OCI-M1 (cell line): ENCODE measurements at regions not wholly inside any gene's neighbourhood (a gene's known extent, or its start where the extent isn't known, plus 50 kb on each side); places are given as distances from the start of the nearest gene placed in this dataset.

Experiments used
- DNase-seq: peaks from one replicate; lab custom pipeline; 2025; lab: John Stamatoyannopoulos, UW

DNA sequence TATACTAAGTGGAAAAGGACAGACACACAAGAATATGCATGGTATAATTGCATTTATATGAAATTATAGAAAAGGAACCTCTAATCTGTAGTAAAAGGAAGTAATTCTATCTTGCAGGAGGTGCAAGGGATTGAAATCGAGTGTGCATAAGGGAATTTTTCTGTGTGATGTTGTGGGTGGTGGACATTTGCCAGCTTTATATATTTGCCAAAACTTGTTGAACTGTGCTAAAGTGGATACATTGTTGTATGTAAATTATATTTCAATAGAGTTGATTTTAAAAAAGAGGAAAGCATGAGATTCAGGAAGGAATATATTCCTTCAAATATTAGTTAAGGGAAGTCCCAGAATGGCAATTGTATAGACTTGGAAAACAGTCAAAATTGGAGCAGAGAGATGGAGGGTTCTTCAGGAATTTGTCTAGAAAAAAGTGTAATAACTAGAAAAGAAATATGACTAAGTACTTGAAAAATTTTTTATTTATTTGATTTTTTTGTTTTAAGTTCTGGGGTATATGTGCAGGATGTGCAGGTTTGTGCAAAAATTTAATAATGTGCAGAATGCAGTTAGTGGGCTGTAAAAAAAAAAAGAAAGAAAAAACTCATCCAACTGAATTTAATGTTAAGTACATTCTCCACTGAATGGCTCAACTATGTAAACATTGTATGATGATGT lies 96.1 kb downstream of the ARL4A start:
- no peak for DNase-seq

DNA sequence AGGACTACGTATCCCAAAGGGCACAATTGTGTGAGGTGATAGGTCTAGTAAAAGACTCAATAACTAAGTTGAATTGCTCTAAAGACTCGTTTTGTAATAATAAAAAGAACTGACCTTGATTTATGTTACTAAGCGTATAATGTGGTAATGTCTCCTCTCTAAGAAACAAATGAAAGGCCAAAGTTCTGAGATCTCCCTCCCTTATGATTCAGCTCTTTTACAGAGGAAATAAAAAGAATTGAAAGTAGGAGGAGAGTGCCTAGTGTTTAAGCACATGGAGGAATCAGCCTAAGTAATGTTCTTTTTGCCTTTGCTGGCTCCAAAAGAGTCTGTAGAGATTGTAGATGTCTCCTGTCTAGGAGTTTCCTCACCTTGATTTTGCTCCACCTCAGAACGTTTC lies 98.0 kb downstream of the ARL4A start:
- DNase-seq: no peak

DNA sequence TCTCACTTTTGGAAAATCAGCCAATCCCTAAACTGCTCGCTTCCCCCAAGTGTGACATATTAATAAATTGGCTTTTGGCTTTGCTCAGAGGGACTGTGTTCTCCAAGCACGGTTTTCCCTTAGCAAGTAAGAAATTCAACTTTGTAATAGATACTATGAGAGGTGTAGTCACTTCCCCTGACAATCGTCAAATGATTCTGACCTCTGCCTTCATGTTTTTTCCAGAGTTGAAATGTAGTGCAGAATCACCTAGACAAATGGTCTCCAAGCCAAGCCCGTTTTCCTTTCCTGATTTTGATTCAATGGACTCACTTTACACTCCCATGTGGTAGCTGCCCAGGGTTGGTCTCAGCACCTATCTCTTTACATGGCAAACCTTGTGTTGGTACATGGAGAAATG lies 99.1 kb downstream of the ARL4A start:
- DNase-seq: no peak

DNA sequence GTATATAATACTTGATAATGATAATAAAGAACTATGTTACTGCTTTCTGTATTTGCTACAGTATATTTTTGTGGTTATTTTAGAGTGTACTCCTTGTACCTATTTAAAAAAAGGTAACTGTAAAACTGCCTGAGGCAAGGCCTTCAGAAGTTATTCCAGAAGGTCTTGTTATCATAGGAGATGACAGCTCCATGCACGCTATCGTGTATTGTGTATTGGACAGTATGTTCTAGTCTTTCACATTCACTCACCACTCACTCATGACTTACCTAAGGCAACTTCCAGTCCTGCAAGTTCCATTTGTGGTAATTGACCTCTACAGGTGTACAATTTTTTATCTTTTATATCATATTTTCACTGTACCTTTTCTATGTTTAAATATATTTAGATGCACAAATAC lies 100.7 kb downstream of the ARL4A start:
- no peak for DNase-seq

DNA sequence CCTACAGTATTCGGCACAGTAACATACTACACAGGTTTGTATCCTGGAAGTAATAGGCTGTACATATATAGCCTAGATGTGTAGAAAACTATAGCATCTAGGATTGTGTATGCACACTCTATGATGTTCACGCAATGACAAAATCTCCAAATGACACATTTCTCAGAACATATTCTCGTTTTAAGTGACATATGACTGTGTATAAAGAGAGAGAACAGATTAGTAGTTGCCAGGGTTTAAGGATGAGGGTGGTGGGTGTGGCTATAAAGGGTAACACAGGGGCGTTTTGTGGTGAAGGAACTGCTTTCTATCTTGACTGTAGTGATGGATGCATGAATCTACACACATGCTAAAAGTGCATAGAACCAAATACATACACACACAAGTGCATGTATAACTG lies 101.2 kb downstream of the ARL4A start:
- DNase-seq: no peak

DNA sequence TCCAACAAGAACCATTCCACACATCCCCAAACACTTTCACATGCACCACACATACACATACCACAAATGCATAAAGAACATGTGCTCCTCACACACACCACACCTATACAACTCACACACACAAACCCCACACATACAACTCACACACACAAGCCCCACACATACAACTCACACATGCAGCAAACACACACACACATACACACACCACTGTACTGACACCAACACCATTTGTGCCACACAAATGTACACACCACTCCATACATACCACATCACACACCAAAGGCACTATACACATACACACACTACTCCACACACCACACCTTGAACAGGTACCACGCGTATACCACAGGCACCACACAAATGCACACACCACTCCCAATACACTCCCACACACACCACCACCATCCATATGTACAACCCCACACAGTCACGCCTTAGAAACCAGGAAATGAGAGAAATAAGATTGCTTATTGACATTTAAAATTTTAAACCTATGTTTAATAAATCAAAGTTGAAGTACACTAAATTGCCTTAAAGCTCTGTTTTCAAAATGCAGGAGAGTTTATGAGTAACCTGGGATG lies 107.4 kb downstream of the ARL4A start:
- no peak for DNase-seq

DNA sequence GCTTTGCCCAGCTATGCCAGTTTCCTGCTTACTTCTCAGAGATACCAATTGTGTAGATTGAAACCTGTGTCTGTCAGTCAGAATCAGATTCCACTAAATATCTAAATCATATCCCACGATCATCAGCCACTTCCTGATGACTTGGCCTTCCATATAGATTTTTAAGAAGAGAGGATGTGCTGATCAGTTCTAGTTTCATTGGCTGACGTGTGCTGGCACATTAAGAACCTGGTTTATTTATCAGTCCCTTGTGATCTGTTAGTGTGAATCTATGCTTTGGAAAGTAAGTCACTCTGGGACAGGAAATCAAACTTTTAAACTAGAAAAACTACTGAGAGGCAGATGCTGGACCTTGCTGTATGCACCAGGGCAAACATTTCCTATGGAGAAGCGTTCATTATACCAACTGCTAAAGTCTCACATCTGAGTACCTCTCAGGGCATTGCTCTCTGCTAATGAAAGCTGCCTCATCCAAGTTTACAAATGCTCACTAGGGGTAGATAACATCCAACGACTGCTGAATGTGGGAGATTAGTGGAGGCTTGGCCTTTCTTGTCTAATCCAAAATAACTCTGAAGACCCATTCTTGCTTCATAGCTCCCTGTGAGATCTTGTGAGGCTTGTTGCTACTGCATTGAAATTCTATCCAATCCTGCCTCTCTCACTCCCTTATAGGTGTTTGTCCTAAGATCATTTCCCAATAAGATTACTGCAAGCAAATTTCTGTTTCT lies 109.1 kb downstream of the ARL4A start:
- peak; percentile 31 for DNase-seq

DNA sequence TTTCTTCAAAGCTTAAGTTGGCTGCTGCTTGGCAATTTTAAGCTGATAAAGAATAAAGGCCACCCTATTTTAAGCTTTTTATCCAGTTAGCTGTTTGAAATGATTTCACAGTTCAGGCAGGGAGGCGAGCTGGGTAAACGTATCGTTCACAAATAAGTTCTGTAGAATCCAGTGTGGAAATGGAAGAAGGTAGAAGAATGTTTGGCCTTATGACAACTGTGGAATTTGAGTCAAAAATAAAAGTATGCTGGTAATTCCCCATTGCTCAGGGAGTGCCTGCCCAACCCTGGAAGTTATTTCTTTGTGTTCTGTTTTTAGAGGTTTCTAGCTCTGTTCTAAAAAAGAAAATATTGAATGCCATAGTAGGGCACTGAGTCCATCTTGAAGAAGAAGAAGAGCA lies 113.1 kb downstream of the ARL4A start:
- DNase-seq: no peak

DNA sequence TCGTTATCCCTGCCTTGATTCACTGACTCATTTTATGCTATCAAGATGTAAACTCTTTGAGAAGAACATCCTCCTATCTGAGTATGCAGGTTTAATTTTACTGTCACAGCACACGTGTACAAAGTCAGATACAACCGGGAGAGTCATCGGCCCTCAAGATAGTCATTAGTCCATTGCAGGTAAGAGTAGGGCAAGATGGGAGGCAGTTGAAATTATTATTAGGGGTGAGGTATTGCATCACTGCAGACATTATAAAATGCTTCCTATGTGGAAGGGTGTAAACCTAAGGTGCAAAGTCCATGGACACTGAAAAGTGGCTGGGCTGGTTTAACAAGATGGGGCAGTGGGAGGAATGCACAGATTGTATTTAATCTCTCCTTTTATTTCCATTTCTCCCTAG lies 113.7 kb downstream of the ARL4A start:
- DNase-seq: no peak

DNA sequence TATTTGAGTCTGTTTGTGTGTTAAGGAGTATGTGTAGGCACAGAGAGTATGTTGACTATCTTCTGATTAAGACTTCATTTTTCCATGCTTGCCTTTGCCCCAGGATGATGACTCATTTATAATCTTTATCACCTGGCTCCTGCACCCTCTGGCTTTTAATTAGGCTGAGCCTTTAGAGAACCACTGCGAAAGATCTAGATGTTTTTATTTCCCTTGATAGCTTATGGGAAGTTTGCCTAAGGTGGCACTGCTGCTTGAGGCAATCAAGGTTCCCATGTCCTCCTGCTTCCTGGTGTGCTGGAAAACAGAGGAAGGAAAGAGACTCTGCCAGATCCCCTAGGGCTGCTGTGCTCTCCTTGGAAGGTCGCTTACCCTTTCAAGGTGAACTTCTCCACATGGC lies 114.6 kb downstream of the ARL4A start:
- no peak for DNase-seq

DNA sequence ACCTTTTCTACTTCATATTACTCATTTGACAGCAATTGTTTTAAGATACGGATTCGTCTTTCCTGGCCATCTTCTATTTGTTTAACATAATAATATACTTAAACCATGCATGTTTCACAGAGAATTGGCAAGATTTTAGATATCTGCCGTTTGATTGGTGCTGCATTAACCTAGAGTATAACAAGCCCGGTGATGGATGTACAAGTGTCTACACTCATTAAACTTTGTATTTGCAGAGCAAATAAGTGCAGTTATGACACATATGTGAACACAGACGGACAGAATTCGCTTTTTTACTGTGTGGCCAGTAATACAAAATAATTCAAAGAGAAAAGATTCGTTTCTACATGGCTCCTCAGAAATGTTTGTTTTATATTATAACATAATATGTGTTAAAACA lies 116.1 kb downstream of the ARL4A start:
- DNase-seq: no peak

DNA sequence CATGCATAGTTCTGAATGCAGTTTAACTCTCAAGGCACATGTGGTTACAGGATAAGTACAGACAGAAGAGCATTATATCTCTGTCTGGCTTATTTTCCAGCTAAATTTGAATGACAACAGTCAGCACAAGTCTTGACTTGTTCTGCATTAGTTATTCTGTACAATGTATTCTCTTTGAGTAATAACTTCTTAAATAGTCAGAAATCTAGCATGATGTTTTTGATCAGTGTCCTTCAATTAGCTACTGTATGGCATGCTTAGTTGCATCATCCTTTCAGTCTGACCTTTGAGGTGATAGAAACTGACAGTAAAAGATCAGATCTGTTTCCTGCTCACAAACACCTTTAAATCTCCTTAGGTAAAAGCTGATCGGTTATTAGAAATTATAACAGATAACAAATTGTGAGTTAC lies 118.1 kb downstream of the ARL4A start:
- no peak for DNase-seq

DNA sequence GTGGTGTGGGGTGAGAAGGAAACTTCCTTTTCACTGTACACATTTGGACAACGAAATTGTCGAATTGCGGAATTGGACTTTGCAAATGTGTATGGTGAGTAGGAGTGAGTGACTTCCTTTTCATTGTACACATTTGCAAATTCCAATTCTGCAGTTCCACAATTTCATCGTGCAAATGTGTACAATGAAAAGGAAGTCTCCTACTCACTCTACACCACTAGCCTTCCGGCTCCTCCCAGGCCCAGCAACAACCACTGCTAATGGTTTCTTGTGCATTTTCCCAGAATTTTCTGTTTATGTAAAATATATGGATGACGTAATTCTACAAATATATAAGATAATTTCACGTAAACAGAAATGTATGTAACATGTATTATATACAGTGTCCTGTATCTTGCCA lies 118.5 kb downstream of the ARL4A start:
- DNase-seq: no peak

DNA sequence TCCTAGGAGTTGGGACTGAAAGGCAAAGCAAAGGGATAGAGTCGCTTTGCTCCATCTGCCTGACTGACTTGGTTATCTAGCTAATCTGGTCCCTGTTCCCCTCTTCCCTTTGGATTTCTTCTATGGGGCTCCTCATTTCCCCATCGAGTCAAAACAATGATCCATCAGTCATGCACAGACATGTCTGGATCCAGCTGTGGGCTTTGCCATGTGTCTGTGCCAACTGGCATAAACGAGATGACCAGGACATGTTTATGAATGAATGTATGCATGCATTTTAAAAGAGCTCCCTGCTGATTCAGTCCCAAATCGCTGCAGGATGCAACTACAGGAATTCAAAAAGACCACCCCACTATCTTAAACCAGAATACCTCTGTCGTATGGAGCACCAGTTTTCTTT lies 122.0 kb downstream of the ARL4A start:
- no peak for DNase-seq

DNA sequence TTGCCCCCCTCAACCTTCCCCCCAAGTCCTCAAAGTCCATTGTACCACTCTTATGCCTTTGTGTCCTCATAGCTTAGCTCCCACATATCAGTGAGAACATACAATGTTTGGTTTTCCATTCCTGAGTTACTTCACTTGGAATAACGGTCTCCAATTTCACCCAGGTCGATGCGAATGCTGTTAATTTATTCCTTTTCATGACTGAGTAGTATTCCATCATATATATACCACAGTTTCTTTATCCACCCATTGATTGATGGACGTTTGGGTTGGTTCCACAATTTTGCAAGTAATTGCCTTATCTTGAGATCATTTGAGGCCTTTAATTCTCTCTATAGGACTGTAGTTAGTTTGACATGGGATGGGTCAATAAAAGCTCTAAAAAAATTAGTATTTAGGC lies 124.7 kb downstream of the ARL4A start:
- no peak for DNase-seq

DNA sequence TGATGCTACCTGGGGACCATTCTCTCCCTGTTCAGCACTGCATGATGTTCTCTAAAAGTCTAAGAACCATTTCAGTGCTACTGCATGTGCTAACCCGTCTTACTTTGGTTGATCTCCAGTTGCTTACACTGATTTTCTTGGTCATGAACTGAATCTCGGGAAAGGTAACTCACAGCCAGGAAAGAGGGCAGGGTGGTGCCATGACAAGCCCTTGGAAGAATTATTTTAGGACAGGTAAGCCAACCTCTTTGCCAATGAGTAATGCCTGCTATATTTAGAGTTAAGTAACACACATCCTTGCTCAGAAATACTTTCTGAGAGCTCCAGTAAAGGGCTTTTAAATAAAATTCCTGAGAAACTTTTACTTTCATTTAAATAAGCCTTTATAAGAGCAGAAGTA lies 126.7 kb downstream of the ARL4A start:
- no peak for DNase-seq

DNA sequence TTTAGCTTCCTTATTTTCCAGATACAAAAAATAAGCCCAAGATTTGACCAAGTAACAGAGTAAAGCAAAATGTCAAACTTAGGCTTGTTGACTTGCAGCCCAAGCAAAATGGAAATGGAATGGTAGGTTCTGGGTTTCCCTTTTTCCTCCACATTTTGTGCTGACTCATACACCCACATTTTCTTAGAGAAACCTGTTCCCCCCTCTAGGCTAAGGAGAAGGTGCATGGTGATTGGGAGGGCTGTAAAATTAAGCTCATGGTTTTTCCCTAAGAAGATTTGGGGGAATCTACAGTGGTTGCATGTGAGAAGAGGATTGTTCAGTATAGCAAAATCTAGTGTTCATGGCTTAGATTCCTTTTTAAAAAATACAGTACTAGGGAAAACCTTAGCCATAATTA lies 127.4 kb downstream of the ARL4A start:
- no peak for DNase-seq

DNA sequence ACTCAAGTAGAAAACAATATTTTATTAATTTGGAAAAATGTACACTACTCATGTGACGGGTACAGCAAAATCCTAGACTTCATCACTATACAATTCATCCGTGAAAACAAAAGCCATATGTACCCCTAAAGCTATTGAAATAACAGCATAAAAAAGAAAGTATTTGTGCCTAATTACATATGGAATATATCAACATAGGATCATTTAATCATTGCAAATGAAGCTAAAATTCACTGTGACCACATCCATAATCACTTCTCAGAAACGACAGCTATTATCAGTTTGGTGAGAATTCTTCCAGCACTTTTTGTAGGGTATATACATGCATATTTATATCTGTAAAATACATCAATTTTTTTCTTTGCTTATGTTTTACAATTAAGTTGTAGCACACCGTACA lies 128.0 kb downstream of the ARL4A start:
- no peak for DNase-seq

DNA sequence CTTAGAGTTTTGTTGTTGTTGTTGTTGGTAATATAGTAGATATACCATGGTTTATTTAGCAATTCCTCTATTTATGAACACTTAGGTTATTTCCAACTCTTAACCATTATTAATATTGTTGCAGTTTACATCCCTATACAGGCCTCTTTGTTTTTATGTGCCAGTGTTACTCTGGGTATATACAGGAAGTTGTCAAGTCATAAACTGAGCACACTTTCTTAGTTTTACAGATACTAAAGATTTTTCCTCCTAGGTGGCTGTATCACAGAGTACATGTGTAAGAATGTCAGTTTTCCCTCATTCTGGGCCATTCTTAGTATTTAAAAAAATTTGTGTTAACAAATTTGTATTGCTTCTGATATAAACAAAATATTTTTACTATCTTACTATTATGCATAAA lies 128.4 kb downstream of the ARL4A start:
- no peak for DNase-seq

DNA sequence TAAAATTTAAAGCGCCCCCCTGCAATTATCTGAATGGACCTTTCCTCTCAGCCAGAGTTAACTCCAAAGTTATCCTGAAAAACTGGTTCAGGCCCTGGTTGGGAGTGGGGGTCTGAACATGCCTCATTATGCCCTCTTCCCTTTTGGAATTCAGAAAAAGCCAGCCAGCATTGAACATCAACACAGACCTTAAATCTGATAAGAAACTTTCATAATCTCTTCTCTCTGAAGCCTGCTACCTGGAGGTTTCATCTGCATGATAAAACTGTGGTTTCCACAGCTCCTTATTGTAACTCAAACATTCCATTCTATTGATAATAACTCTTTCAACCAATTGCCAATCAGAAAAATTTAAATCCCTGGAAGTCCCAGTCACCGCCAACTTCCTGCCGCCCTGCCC lies 133.3 kb downstream of the ARL4A start:
- DNase-seq: no peak

DNA sequence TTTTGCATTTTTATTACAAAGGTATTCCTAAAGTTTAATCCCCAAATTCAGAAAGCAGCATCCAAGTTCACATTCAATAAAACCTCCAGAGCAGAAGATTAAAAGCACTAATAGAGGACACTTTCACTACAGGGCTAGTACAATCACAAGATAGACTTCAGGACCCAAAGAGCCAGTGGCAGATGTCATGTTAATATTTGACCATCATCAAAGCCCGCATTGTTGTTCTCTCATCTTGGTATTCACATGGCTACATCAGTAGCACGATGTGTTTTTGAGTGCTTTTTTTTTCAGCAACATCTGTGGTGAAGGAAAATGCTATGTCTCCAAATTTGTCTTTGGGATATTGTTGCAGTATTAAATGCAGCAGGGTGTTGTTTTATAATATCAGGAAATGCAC lies 134.3 kb downstream of the ARL4A start:
- DNase-seq: no peak

DNA sequence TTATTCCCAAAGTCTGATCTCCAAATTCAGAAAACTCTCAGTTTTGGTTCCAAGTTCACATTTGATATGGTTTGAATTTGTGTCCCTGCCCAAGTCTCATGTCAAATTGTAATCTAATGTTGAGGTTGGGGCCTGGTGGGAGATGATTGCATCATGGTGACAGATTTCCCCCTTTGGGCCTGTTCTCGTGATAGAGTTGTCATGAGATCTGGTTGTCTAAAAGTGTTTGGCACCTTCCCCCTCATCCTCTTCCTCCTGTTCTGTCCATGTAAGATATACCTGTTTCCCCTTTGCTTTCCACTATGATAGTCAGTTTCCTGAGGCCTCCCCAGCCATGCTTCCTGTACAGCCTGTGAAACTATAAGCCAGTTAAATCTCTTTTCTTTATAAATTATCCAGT lies 138.6 kb downstream of the ARL4A start:
- DNase-seq: peak; percentile 14

DNA sequence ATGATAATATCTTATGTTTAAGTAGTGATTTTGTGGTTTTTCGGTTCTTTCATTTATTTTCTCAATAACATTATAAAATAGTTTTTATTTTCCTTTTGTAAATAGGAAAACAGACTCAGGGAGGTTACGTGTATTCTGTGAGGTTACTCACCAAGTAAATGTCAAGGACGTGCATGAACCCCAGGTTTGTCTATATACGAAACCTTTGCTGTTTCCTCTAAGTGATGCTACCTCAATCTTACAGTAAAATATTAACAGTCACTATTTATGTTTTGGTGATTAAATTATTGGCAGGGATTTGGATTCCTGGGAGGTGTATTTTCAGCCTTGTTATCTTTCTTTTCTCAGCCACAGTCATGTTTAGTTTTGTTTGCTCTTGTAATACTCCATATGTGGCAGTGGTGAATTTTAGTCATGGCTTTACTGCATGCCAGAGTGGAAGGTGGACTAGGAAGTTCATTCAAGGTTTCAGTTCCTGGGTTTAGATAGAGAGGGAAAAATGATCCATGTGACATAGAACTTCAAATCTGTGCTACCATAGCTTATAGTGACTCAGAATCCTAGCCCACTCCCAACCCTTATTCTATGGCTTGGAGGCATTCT lies 139.9 kb downstream of the ARL4A start:
- DNase-seq: no peak
